VCaP (cell line): ENCODE measurements at regions not wholly inside any gene's neighbourhood (a gene's known extent, or its start where the extent isn't known, plus 50 kb on each side); places are given as distances from the start of the nearest gene placed in this dataset.

Experiments used
- H3K27ac ChIP-seq: fragments of 450-650 bp; 2 replicates; pipeline ENCODE4 v1.5.1; 2017
- TF ChIP-seq, protein P1 (sequence below): fragments of 450-650 bp; conservative IDR thresholded peaks from 2 replicates; pipeline ENCODE4 v1.5.1; 2017; ENCODE audit warnings: mild to moderate bottlenecking, moderate library complexity

DNA sequence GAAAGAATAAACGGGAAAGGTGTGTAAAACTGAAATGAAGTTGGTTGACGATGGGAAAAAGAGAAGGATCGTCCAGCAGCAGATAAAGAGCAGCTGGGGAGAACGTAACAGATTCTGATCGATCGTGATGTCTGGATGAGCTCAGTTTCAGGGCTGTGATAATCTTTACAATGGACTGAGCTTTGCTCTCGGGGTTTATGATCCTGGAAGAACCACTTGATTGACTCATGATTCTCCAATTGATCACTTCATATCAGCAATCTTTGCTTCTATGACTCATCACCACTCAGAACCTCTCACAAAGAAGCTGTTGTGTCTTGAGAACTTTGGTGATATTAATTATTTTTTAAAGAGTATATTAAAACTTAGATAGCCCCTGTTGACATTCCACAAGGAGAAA lies 690.7 kb downstream of the TUSC7 start:
- peak overlapping the region; percentile 14; the same call in 1 of the 2 replicates for H3K27ac ChIP-seq
- TF ChIP-seq, protein P1, sequence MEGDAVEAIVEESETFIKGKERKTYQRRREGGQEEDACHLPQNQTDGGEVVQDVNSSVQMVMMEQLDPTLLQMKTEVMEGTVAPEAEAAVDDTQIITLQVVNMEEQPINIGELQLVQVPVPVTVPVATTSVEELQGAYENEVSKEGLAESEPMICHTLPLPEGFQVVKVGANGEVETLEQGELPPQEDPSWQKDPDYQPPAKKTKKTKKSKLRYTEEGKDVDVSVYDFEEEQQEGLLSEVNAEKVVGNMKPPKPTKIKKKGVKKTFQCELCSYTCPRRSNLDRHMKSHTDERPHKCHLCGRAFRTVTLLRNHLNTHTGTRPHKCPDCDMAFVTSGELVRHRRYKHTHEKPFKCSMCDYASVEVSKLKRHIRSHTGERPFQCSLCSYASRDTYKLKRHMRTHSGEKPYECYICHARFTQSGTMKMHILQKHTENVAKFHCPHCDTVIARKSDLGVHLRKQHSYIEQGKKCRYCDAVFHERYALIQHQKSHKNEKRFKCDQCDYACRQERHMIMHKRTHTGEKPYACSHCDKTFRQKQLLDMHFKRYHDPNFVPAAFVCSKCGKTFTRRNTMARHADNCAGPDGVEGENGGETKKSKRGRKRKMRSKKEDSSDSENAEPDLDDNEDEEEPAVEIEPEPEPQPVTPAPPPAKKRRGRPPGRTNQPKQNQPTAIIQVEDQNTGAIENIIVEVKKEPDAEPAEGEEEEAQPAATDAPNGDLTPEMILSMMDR, result no peak

DNA sequence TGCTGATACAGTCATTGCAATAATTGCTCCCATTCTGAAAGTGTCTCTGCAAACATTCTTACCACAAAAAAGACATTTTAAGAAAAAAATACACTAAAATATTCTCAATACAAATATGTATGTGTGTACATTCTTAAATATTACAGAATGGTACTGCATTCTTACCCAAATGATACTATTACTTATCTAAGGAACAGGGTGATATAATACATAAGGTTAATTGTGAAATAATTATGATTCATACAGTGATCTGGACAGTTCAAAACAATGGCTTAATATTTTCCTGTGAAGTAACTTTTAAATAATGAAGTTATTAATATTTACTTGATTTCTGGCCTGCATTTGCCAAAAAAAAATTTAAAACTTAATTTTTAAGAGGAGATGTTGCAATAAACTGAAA lies 694.6 kb downstream of the TUSC7 start:
- peak overlapping the region; percentile 50 for H3K27ac ChIP-seq
- TF ChIP-seq, protein P1, result no peak

DNA sequence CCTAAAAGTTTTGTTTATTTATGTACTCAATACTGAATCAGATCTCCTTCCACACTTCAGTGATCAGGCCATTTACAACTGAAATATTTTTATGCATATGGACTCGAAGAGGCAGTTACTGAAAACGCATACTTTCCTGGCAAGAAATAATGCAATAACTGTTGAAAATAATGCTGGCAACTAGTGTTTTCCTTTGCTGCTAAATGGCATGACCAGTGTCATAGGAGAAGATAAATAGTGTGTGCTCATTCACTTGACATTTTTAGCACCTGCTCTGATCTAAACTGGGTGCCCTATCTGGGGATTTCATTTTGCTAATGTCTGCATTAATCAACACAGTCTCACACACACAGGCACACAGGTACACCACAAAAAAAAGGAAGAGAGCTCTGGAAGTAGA lies 695.2 kb downstream of the TUSC7 start:
- TF ChIP-seq, protein P1, result no peak
- H3K27ac ChIP-seq, result peak overlapping the region; percentile 50

DNA sequence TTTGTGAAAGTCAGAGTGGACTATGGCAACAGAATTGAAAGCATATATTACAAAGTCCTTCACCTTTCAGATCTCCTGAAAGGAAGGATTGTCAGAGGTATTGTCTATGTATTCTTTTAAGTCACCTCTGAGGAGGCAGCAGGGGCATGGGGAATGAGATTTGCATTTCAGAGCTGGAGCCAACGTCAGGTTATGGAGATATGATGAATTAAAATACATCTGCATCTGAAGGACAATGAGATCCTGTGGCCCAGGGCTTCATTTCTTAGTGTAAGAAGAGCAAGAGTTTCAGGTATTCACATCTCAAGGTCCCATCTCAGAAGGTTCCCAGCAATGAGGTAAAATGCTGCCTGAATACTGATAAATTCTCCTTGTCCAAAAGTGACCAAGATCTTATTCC lies 695.8 kb downstream of the TUSC7 start:
- TF ChIP-seq, protein P1, result no peak
- H3K27ac ChIP-seq, result peak overlapping the region; percentile 50

DNA sequence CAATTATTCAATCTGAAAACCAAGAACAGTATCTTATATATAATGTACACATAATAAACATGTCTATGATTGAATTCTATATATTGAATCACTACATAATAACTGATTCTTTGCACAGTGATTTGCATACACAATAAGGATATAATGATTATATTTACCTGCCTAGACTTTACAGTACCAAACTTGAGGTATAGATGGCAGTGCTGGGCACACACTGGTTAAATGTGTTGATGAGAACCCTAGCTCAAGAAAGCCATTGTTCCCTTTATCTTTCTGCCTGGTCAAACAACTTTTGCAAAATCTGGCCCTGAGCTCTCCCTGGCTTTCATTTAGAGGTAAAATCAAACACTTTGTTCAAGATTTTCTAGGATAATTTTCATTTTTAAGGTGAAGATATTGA lies 697.7 kb downstream of the TUSC7 start:
- TF ChIP-seq, protein P1, result peak; percentile 55
- no peak overlapping the region for H3K27ac ChIP-seq

DNA sequence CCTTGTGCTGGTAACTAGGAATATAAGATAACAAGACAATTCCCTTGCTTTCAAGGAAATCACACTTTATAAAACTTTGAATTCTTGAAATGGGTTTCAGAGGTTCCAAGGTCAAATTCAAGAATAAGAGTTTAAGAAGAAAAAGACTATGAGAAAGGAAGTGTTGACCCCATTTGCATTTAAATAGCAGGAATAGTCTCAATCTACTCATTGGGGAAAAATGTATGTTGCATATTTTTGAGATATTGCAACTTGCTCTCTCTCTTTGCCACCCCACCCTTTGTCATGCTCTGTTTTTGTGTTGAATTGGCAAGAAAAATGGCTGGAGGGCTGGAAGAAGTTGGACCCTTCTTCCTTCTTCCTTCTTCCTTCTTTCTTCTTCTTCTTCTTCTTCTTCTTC lies 699.2 kb downstream of the TUSC7 start:
- H3K27ac ChIP-seq, result no peak overlapping the region
- TF ChIP-seq, protein P1, result no peak

DNA sequence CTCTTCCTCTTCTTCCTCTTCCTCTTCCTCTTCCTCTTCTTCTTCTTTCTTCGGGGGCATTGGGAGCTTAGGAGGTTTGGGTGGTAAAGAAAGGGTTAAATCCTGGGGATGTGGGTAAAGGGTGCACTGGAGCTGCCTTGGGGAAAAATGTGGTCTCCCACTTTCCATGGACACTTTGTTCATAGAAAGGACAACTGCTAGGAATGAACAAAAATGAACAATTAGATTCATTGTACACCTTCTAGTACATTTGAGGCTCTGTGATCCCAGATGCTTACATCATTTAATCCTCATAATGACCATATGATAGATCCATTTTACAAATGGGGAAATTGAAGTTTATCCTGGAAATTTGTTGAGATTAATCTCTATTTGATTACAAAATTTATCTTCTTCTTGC lies 699.7 kb downstream of the TUSC7 start:
- no peak overlapping the region for H3K27ac ChIP-seq
- TF ChIP-seq, protein P1, result no peak
